ENCODE measurements at regions not wholly inside any gene's neighbourhood (a gene's known extent, or its start where the extent isn't known, plus 50 kb on each side); places are given as distances from the start of the nearest gene placed in this dataset.
"Not testable (repeated sequence)": the region's sequence is repeated elsewhere in the genome, so short reads cannot be mapped to it uniquely, and the experiment has no call there.

- Histone ChIP-seq H3K9me3 (no peaks in the 10 kb centered on the region), H3K27me3 (no peaks in the 10 kb centered on the region), H3K27ac (no peak overlapping the region), H3K36me3 (no peaks in the 10 kb centered on the region), H3K4me1 (no peaks in the 10 kb centered on the region), H3K4me3 (no peak overlapping the region)
- DNase-seq: no peak
- TF ChIP-seq, protein P1, sequence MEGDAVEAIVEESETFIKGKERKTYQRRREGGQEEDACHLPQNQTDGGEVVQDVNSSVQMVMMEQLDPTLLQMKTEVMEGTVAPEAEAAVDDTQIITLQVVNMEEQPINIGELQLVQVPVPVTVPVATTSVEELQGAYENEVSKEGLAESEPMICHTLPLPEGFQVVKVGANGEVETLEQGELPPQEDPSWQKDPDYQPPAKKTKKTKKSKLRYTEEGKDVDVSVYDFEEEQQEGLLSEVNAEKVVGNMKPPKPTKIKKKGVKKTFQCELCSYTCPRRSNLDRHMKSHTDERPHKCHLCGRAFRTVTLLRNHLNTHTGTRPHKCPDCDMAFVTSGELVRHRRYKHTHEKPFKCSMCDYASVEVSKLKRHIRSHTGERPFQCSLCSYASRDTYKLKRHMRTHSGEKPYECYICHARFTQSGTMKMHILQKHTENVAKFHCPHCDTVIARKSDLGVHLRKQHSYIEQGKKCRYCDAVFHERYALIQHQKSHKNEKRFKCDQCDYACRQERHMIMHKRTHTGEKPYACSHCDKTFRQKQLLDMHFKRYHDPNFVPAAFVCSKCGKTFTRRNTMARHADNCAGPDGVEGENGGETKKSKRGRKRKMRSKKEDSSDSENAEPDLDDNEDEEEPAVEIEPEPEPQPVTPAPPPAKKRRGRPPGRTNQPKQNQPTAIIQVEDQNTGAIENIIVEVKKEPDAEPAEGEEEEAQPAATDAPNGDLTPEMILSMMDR (IDR thresholded peaks at IDR 0.05): no peak
- no peak for TF ChIP-seq POLR2A (IDR thresholded peaks at IDR 0.05)
Measured at GRCh38 chr11:43130616-43131015, 181.2 kb upstream of the API5 start.

GRCh38 chr11:43135966-43136534 lies 175.7 kb upstream of the API5 start:
- Histone ChIP-seq H3K27me3 (no peaks in the 10 kb centered on the region), H3K9me3 (no peaks in the 10 kb centered on the region), H3K4me3 (no peak overlapping the region), H3K36me3 (no peaks in the 10 kb centered on the region), H3K27ac (no peak overlapping the region), H3K4me1 (no peaks in the 10 kb centered on the region)
- TF ChIP-seq, protein P1 (IDR thresholded peaks at IDR 0.05): no peak
- no peak for TF ChIP-seq POLR2A (IDR thresholded peaks at IDR 0.05)
- no peak for DNase-seq

DNA sequence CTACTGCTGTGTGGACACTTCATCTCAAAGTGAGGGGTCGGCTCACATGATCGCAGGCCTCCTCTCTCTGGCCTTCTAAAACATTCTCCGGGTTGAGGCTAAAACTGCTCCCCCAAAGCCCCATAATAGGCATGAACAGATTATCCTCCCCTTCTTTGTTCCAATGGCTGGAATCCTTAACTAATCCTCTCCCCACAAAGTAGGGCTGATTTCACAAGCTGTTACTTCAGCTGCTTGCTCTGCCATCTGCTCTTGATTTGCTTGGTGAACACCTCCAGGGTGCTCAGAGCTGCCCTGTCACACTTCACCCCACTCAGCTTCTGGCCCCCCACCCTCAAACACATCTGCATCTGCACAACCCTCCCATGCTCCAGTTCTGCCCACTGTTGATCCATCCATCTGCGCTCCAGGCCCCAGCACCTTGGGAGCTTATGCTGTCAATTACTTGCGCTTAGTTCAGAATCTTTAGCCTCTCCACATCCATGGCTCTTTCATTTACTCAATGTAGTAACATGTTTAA lies 173.1 kb upstream of the API5 start:
- Histone ChIP-seq H3K27ac (no peak overlapping the region), H3K36me3 (no peaks in the 10 kb centered on the region), H3K9me3 (no peaks in the 10 kb centered on the region), H3K4me1 (no peaks in the 10 kb centered on the region), H3K4me3 (no peak overlapping the region), H3K27me3 (no peaks in the 10 kb centered on the region)
- TF ChIP-seq POLR2A (IDR thresholded peaks at IDR 0.05): no peak
- TF ChIP-seq, protein P1 (IDR thresholded peaks at IDR 0.05): no peak
- DNase-seq: no peak

DNA sequence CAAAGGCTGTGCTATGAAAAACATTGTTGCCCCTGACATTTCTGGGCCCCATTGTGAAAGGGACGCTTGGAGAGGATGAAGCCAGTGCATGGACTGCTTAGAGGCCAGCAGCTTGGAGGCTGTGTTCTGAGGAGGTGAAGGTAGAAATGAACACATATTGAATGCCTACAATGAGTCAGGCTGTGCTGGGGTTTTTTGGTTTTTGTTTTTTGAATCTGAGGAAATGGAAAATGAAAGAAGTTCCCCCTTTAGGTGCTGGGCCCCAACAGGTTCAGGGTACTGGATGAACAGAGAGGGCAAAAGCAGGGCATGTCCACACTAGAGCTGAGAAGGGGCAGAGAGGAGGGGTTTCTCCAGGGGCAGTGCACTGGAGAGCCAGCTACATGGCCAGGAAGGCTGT lies 166.1 kb upstream of the API5 start:
- H3K27me3 ChIP-seq: no peaks in the 10 kb centered on the region
- no peaks in the 10 kb centered on the region for H3K4me1 ChIP-seq
- no peak overlapping the region for H3K27ac ChIP-seq
- no peaks in the 10 kb centered on the region for H3K9me3 ChIP-seq
- no peak for DNase-seq
- no peaks in the 10 kb centered on the region for H3K36me3 ChIP-seq
- H3K4me3 ChIP-seq: no peak overlapping the region
- TF ChIP-seq POLR2A (IDR thresholded peaks at IDR 0.05): no peak
- TF ChIP-seq, protein P1 (IDR thresholded peaks at IDR 0.05): no peak

GRCh38 chr11:43150697-43151096 lies 161.1 kb upstream of the API5 start:
- TF ChIP-seq, protein P1 (IDR thresholded peaks at IDR 0.05): no peak
- no peak for TF ChIP-seq POLR2A (IDR thresholded peaks at IDR 0.05)
- no peak overlapping the region for H3K4me3 ChIP-seq
- H3K36me3 ChIP-seq: no peaks in the 10 kb centered on the region
- no peaks in the 10 kb centered on the region for H3K9me3 ChIP-seq
- H3K27ac ChIP-seq: no peak overlapping the region
- no peaks in the 10 kb centered on the region for H3K27me3 ChIP-seq
- H3K4me1 ChIP-seq: no peaks in the 10 kb centered on the region
- no peak for DNase-seq

DNA sequence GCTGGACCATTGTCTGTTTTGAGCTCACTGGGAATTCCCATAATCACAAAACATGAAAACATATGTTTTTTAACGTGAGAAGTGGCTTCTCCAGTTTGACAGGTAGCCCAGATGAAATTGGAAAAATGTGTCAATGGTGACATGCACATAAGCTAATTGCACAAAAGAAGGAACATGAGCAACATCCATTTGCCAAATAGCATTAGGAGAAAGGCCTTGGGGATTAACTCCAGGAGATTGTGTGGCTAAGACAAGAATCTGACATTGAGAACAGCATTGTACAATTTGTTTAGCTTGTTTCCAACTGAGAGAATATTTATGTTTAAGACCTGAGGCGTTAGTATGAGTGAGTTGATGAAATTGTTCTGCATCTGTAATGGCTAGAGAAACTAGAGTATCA lies 147.0 kb upstream of the API5 start:
- Histone ChIP-seq H3K27ac (no peak overlapping the region), H3K4me3 (no peak overlapping the region), H3K27me3 (no peaks in the 10 kb centered on the region), H3K4me1 (no peaks in the 10 kb centered on the region), H3K9me3 (no peaks in the 10 kb centered on the region), H3K36me3 (no peaks in the 10 kb centered on the region)
- no peak for DNase-seq
- no peak for TF ChIP-seq POLR2A (IDR thresholded peaks at IDR 0.05)
- TF ChIP-seq, protein P1 (IDR thresholded peaks at IDR 0.05): no peak

- H3K27me3 ChIP-seq, H3K9me3 ChIP-seq, DNase-seq, H3K27ac ChIP-seq, H3K4me1 ChIP-seq, H3K4me3 ChIP-seq, H3K36me3 ChIP-seq: not testable (repeated sequence)
Measured at GRCh38 chr11:43165393-43165792, 146.4 kb upstream of the API5 start.

DNA sequence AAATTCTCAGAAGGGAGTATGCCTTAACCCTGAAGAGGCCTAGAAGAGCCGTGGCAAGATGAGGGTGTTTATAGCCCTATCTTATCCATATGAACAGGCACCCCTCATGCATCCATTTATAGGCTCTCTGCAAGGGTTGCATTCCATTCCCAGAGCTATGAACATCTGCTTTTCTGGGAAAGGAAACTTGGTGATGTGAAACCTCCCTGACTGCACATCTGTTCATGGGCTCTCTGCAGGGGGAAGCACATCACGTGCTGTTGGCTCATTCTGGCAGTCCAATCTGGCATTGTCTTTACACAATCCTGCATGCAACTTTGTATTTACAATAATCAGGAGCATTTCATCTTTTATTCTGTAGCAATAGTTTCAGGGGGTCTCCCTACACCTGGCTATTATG lies 143.6 kb upstream of the API5 start:
- DNase-seq, H3K27ac ChIP-seq, H3K9me3 ChIP-seq, H3K4me1 ChIP-seq, H3K27me3 ChIP-seq, H3K36me3 ChIP-seq, H3K4me3 ChIP-seq: not testable (repeated sequence)

Measured in Peyer's patch (tissue), 4 donors.